Natural killer cell treated with Interleukin-12 subunit alpha and Interleukin-12 subunit beta and Interleukin-15 and Interleukin-18, amount 100 ng/mL, for 72 hours (primary cell): ENCODE measurements at regions not wholly inside any gene's neighbourhood (a gene's known extent, or its start where the extent isn't known, plus 50 kb on each side); places are given as distances from the start of the nearest gene placed in this dataset.
"Not testable (repeated sequence)": the region's sequence is repeated elsewhere in the genome, so short reads cannot be mapped to it uniquely, and the experiment has no call there.

Experiments used
- ATAC-seq, 2 donors: fragments of 150-1000 bp; cut with Tn5 transposase in 1 of 2; sonication (Bioruptor Pico), chemical (Tn5 transposase) in 1 of 2; 2 replicates each; pipeline ENCODE4 v1.10.0; 2021
- DNase-seq: peaks from one replicate; pipeline ENCODE4 v3.0.0; 2022; ENCODE audit warnings: low spot score
- H3K27ac Mint-ChIP-seq, 2 donors: 1 replicate in 1 of 2; 2 replicates in 1 of 2; pipeline ENCODE4 v1.8.0; 2022; ENCODE audit warnings: mixed read lengths in 2 of 2, mild to moderate bottlenecking in 1 of 2, moderate library complexity in 1 of 2
- H3K27me3 Mint-ChIP-seq, 2 donors: 1 replicate in 1 of 2; 2 replicates in 1 of 2; pipeline ENCODE4 v1.8.0; 2022; ENCODE audit warnings: mixed read lengths in 2 of 2
- H3K36me3 Mint-ChIP-seq: one replicate; pipeline ENCODE4 v1.8.0; 2022; ENCODE audit warnings: mixed read lengths
- H3K4me1 Mint-ChIP-seq, 2 donors: 1 replicate in 1 of 2; 2 replicates in 1 of 2; pipeline ENCODE4 v1.8.0; 2022; ENCODE audit warnings: low read depth in 2 of 2, mixed read lengths in 2 of 2, mild to moderate bottlenecking in 1 of 2
- H3K4me3 Mint-ChIP-seq: one replicate; pipeline ENCODE4 v1.8.0; 2022; ENCODE audit warnings: mixed read lengths
- H3K9me3 Mint-ChIP-seq: 2 replicates; pipeline ENCODE4 v1.8.0; 2022; ENCODE audit warnings: mixed read lengths

GRCh38 chr15:78708713-78709260 is 67.8 kb upstream of the CHRNB4 start:
- Mint-ChIP-seq H3K4me1 (peaks cover 3 to 13% of the 10 kb centered on the region in 2 donors), H3K4me3 (no peak overlapping the region)

GRCh38 chr15:78706481-78707235 is 65.6 kb upstream of the CHRNB4 start:
- H3K4me3 Mint-ChIP-seq, H3K9me3 Mint-ChIP-seq, ATAC-seq, H3K27ac Mint-ChIP-seq, H3K36me3 Mint-ChIP-seq, DNase-seq: not testable (repeated sequence)
- Mint-ChIP-seq H3K4me1 (peaks cover 3 to 13% of the 10 kb centered on the region in 2 donors), H3K27me3 (peaks cover 25 to 31% of the 10 kb centered on the region in 2 donors)

More at GRCh38 chr15:78708713-78709260, 67.8 kb upstream of the CHRNB4 start:
- no peak for ATAC-seq
- DNase-seq: no peak
- Mint-ChIP-seq H3K27ac (no peak overlapping the region), H3K9me3 (no peaks in the 10 kb centered on the region), H3K27me3 (peaks cover 26 to 40% of the 10 kb centered on the region in 2 donors), H3K36me3 (no peaks in the 10 kb centered on the region)

- H3K4me1 Mint-ChIP-seq: peaks cover 0 to 13% of the 10 kb centered on the region in 2 donors
- not testable (repeated sequence) for H3K4me3 Mint-ChIP-seq, H3K27ac Mint-ChIP-seq, DNase-seq, H3K9me3 Mint-ChIP-seq, H3K36me3 Mint-ChIP-seq, ATAC-seq
- H3K27me3 Mint-ChIP-seq: peaks cover 31 to 44% of the 10 kb centered on the region in 2 donors
Observed at GRCh38 chr15:78703334-78704056, 62.5 kb upstream of the CHRNB4 start.

GRCh38 chr15:78702609-78703333 is 61.8 kb upstream of the CHRNB4 start:
- H3K9me3 Mint-ChIP-seq: no peaks in the 10 kb centered on the region
- peaks cover 34 to 45% of the 10 kb centered on the region in 2 donors for H3K27me3 Mint-ChIP-seq
- no peaks in the 10 kb centered on the region for H3K36me3 Mint-ChIP-seq
- peaks cover 0 to 13% of the 10 kb centered on the region in 2 donors for H3K4me1 Mint-ChIP-seq
- DNase-seq: no peak
- H3K27ac Mint-ChIP-seq: no peak overlapping the region
- H3K4me3 Mint-ChIP-seq: no peak overlapping the region
- no peak for ATAC-seq

GRCh38 chr15:78697449-78697848 is 56.4 kb upstream of the CHRNB4 start:
- Mint-ChIP-seq H3K36me3 (no peaks in the 10 kb centered on the region), H3K4me1 (no peaks in the 10 kb centered on the region), H3K27me3 (peaks cover 32 to 34% of the 10 kb centered on the region in 2 donors), H3K9me3 (no peaks in the 10 kb centered on the region), H3K4me3 (no peak overlapping the region), H3K27ac (no peak overlapping the region)
- ATAC-seq: no peak
- DNase-seq: no peak

GRCh38 chr15:78696436-78696835 is 55.4 kb upstream of the CHRNB4 start:
- DNase-seq: no peak
- Mint-ChIP-seq H3K9me3 (no peaks in the 10 kb centered on the region), H3K4me1 (no peaks in the 10 kb centered on the region), H3K36me3 (no peaks in the 10 kb centered on the region), H3K27ac (no peak overlapping the region), H3K27me3 (peaks cover 29 to 34% of the 10 kb centered on the region in 2 donors), H3K4me3 (no peak overlapping the region)
- no peak for ATAC-seq

- DNase-seq (no peak), ATAC-seq (no peak)
- Mint-ChIP-seq H3K9me3 (no peaks in the 10 kb centered on the region), H3K36me3 (no peaks in the 10 kb centered on the region), H3K4me3 (no peak overlapping the region), H3K4me1 (no peaks in the 10 kb centered on the region), H3K27ac (no peak overlapping the region), H3K27me3 (peaks cover 26 to 29% of the 10 kb centered on the region in 2 donors)
Observed at GRCh38 chr15:78695854-78696253, 54.8 kb upstream of the CHRNB4 start.

- Mint-ChIP-seq H3K36me3 (no peaks in the 10 kb centered on the region), H3K9me3 (no peaks in the 10 kb centered on the region), H3K27me3 (peaks cover 25 to 28% of the 10 kb centered on the region in 2 donors), H3K4me1 (no peaks in the 10 kb centered on the region), H3K4me3 (no peak overlapping the region), H3K27ac (no peak overlapping the region)
- ATAC-seq (peak in 1 of 2 donors; percentile 6), DNase-seq (no peak)
Observed at GRCh38 chr15:78695046-78695671, 54.1 kb upstream of the CHRNB4 start.

- no peak overlapping the region for H3K27ac Mint-ChIP-seq
- peaks cover 0 to 8% of the 10 kb centered on the region in 2 donors for H3K27me3 Mint-ChIP-seq
- no peak for DNase-seq
- no peak overlapping the region for H3K4me3 Mint-ChIP-seq
- no peaks in the 10 kb centered on the region for H3K36me3 Mint-ChIP-seq
- H3K9me3 Mint-ChIP-seq: no peaks in the 10 kb centered on the region
- H3K4me1 Mint-ChIP-seq: no peaks in the 10 kb centered on the region
- ATAC-seq: no peak
Observed at GRCh38 chr15:78691851-78692421, 50.9 kb upstream of the CHRNB4 start.

- no peak overlapping the region for H3K4me3 Mint-ChIP-seq
- H3K27ac Mint-ChIP-seq: no peak overlapping the region
- H3K9me3 Mint-ChIP-seq: no peaks in the 10 kb centered on the region
- H3K36me3 Mint-ChIP-seq: no peaks in the 10 kb centered on the region
- H3K4me1 Mint-ChIP-seq: no peaks in the 10 kb centered on the region
- ATAC-seq: no peak
- H3K27me3 Mint-ChIP-seq: peaks cover 0 to 8% of the 10 kb centered on the region in 2 donors
- no peak for DNase-seq
Observed at GRCh38 chr15:78691167-78691850, 50.3 kb upstream of the CHRNB4 start.
